ENCODE measurements at regions not wholly inside any gene's neighbourhood (a gene's known extent, or its start where the extent isn't known, plus 50 kb on each side); places are given as distances from the start of the nearest gene placed in this dataset.

DNA sequence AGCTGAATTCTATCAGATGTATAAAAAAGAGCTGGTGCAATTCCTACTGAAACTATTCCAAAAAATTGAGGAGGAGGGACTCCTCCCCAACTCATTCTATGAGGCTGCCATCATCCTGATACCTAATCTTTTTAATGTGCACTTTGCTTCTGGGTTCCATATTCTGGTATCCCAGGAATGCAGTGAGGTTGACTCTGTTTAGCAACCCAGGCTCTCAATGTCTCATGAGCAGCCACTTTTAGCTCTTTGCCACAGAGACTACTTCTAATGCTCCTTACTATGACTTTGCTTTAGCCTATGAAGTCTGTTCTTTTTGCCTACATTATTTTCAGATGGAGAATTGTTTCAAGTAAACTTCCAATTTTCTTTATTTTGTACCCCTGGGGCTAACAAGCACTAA is 185.5 kb upstream of the NRSN1 start:
- Histone ChIP-seq H3K36me3 (no peaks in the 10 kb centered on the region), H3K27me3 (no peaks in the 10 kb centered on the region), H3K27ac (no peak overlapping the region), H3K4me3 (no peak overlapping the region), H3K4me1 (no peaks in the 10 kb centered on the region), H3K9me3 (no peaks in the 10 kb centered on the region)
- DNase-seq (ENCODE audit: low spot score in 2 of 2), result no peak
- intact Hi-C loops (cut with DNase I), result no loop called here
- TF ChIP-seq, protein P1, sequence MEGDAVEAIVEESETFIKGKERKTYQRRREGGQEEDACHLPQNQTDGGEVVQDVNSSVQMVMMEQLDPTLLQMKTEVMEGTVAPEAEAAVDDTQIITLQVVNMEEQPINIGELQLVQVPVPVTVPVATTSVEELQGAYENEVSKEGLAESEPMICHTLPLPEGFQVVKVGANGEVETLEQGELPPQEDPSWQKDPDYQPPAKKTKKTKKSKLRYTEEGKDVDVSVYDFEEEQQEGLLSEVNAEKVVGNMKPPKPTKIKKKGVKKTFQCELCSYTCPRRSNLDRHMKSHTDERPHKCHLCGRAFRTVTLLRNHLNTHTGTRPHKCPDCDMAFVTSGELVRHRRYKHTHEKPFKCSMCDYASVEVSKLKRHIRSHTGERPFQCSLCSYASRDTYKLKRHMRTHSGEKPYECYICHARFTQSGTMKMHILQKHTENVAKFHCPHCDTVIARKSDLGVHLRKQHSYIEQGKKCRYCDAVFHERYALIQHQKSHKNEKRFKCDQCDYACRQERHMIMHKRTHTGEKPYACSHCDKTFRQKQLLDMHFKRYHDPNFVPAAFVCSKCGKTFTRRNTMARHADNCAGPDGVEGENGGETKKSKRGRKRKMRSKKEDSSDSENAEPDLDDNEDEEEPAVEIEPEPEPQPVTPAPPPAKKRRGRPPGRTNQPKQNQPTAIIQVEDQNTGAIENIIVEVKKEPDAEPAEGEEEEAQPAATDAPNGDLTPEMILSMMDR (IDR thresholded peaks at IDR 0.05), result no peak

DNA sequence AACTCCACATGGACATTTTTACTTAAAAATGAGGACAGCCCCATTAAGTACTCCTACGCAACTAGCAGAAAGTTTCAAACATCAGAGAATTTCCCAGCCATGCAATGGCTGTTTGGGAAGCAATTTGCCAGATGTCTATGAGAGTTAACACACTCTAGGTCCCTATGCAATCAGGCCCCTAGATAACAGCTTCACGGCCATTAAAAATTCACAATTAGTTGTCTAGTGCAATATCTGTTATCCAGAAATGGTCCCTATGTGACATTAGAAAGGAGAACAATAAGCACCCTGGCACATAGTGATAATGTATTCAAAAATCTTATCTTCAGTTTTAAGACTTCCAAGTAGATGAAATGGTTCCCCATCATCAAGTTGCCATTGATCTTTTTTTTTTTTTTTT is 174.3 kb upstream of the NRSN1 start:
- TF ChIP-seq, protein P1 (IDR thresholded peaks at IDR 0.05), result no peak
- H3K4me3 ChIP-seq, result no peak overlapping the region
- no peaks in the 10 kb centered on the region for H3K27me3 ChIP-seq
- intact Hi-C loops (cut with DNase I), result no loop called here
- no peak overlapping the region for H3K27ac ChIP-seq
- no peaks in the 10 kb centered on the region for H3K9me3 ChIP-seq
- no peak for DNase-seq (ENCODE audit: low spot score in 2 of 2)
- H3K4me1 ChIP-seq, result no peaks in the 10 kb centered on the region
- H3K36me3 ChIP-seq, result no peaks in the 10 kb centered on the region

DNA sequence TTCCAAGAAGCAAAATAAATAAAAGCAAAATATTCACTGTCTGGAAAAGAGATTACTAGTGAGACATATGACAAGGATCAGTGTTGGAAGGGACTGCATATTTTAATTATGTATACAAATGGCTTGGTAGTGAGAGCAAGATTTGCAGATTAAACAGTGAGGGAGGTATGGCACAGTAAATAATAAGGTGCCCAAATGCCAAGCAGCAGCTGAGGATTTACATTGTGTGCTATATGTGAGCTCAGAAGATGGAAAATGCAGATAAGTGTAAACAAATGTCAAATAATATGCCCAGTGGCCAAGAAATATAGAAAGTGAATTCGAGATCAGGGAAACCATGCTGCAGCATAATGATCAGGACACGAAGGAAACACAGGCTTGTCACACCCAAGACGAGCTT is 173.8 kb upstream of the NRSN1 start:
- Histone ChIP-seq H3K27ac (no peak overlapping the region), H3K36me3 (no peaks in the 10 kb centered on the region), H3K27me3 (no peaks in the 10 kb centered on the region), H3K4me1 (no peaks in the 10 kb centered on the region), H3K9me3 (no peaks in the 10 kb centered on the region), H3K4me3 (no peak overlapping the region)
- intact Hi-C loops (cut with DNase I), result no loop called here
- TF ChIP-seq, protein P1 (IDR thresholded peaks at IDR 0.05), result no peak
- no peak for DNase-seq (ENCODE audit: low spot score in 2 of 2)

DNA sequence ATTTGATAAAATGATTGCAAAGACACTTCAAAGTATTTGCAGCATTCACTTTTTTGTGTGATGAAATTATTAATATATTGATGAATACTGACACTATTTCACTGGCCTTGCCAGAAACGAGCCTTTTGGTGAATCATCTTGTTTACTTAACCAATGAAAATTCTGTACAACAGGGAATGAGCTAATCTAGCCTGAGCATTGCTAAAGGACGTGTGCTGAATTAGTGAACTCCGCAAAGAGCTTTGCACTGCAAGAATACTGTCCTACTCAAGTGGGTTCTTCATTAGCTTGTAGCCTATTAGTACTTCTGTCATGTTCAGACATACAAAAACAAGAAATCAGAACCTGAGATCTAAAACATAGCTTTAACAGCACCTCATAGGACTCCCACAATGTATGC is 172.0 kb upstream of the NRSN1 start:
- no peaks in the 10 kb centered on the region for H3K4me1 ChIP-seq
- no peaks in the 10 kb centered on the region for H3K36me3 ChIP-seq
- H3K27me3 ChIP-seq, result no peaks in the 10 kb centered on the region
- no peak overlapping the region for H3K27ac ChIP-seq
- no peaks in the 10 kb centered on the region for H3K9me3 ChIP-seq
- no peak overlapping the region for H3K4me3 ChIP-seq
- DNase-seq (ENCODE audit: low spot score in 2 of 2), result no peak
- intact Hi-C loops (cut with DNase I), result no loop called here
- TF ChIP-seq, protein P1 (IDR thresholded peaks at IDR 0.05), result no peak

DNA sequence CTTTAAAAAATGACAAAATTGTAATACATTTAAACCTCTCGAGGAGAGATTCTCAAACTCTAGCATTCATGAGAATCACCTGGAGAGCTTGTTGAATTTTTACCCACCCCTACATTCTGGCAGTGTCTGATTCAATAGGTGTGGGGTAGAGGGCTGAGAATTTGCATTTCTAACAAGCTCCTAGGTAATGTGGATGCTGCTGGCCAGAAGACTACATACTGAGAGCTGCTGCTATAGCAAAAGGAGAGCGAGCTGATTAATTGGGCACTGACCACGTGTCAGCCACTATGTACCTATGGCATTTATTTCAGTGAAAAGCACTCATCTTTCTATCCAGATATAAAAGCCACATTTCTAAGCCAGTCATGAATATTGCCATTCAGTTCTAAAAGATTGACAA is 169.0 kb upstream of the NRSN1 start:
- H3K4me3 ChIP-seq, result no peak overlapping the region
- no peak for DNase-seq (ENCODE audit: low spot score in 2 of 2)
- no peaks in the 10 kb centered on the region for H3K36me3 ChIP-seq
- no peaks in the 10 kb centered on the region for H3K4me1 ChIP-seq
- TF ChIP-seq, protein P1 (IDR thresholded peaks at IDR 0.05), result no peak
- no peak overlapping the region for H3K27ac ChIP-seq
- no peaks in the 10 kb centered on the region for H3K27me3 ChIP-seq
- intact Hi-C loops (cut with DNase I), result no loop called here
- H3K9me3 ChIP-seq, result no peaks in the 10 kb centered on the region

DNA sequence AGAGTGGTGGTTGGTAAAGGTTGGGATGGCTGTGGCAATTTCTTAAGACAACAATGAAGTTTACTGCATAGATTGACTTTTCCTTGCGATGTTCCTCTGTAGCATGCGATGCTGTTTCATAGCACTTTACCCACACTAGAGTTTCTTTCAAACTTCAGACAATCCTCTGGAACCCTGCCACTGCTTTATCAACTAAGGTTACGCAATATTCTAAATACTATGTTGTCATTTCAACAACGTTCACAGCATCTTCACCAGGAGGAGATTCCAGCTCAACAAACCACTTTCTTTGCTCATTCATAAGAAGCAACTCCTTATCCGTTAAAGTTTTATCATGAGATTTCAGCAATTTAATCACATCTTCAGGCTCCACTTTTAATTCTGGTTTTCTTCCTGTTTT is 161.2 kb upstream of the NRSN1 start:
- intact Hi-C loops (cut with DNase I), result no loop called here
- Histone ChIP-seq H3K36me3 (no peaks in the 10 kb centered on the region), H3K27me3 (no peaks in the 10 kb centered on the region), H3K9me3 (no peaks in the 10 kb centered on the region), H3K27ac (no peak overlapping the region), H3K4me1 (no peaks in the 10 kb centered on the region), H3K4me3 (no peak overlapping the region)
- TF ChIP-seq, protein P1 (IDR thresholded peaks at IDR 0.05), result no peak
- DNase-seq (ENCODE audit: low spot score in 2 of 2), result no peak
